GM12878 (cell line): ENCODE measurements at regions not wholly inside any gene's neighbourhood (a gene's known extent, or its start where the extent isn't known, plus 50 kb on each side); places are given as distances from the start of the nearest gene placed in this dataset.
"Not testable (repeated sequence)": the region's sequence is repeated elsewhere in the genome, so short reads cannot be mapped to it uniquely, and the experiment has no call there.

Experiments
- ETV6 ChIP-seq, 2 experiments: fragments of 450-650 bp in 1 of 2; IDR thresholded peaks in 1 of 2; conservative IDR thresholded peaks in 1 of 2; 2 replicates each; pipeline ENCODE4 v1.6.1; 2014; ENCODE audit warnings: antibody characterized with exemption in 1 of 2, borderline replicate concordance in 1 of 2, low read depth in 1 of 2, mild to moderate bottlenecking in 1 of 2, moderate library complexity in 1 of 2
- EZH2 ChIP-seq: IDR thresholded peaks from 2 replicates; pipeline ENCODE4 v1.6.1; 2012; ENCODE audit warnings: low read depth, mild to moderate bottlenecking, control low read depth, inconsistent platforms, low read length, borderline replicate concordance; ENCODE audit not compliant: control insufficient read depth
- GABPA ChIP-seq: IDR thresholded peaks from 2 replicates; pipeline ENCODE4 v1.6.1; 2014; ENCODE audit warnings: antibody characterized with exemption, low read depth, mild to moderate bottlenecking, inconsistent platforms
- IKZF1 ChIP-seq: fragments of 450-650 bp; conservative IDR thresholded peaks from 2 replicates; pipeline ENCODE4 v1.6.1; 2017; ENCODE audit warnings: antibody characterized with exemption, mild to moderate bottlenecking
- JUND ChIP-seq: IDR thresholded peaks from 2 replicates; pipeline ENCODE4 v1.6.1; 2012; ENCODE audit warnings: low read depth, mild to moderate bottlenecking, low read length, improper control_type of control experiment, moderate library complexity
- POLR2A ChIP-seq: IDR thresholded peaks from 2 replicates; pipeline ENCODE4 v1.6.1; 2011; ENCODE audit warnings: low read depth, mild to moderate bottlenecking, low read length
- ZSCAN29 ChIP-seq: fragments of 450-650 bp; IDR thresholded peaks from 2 replicates; pipeline ENCODE4 v1.6.1; 2017; ENCODE audit warnings: mild to moderate bottlenecking, moderate library complexity

GRCh38 chr2:87354102-87354501, 332.5 kb upstream of the PLGLB1 start:
- not testable (repeated sequence) for TF ChIP-seq POLR2A; IKZF1; JUND; GABPA; ZSCAN29; EZH2; ETV6 (conservative IDR thresholded peaks at IDR 0.05 in 1 of 2, IDR thresholded peaks at IDR 0.05 in 1 of 2; ENCODE audit: borderline replicate concordance in 1 of 2, low read depth in 1 of 2)
